Activated CD8-positive, alpha-beta memory T cell treated with anti-CD3 and anti-CD28 coated beads, Interleukin-2, amount 10 ng/mL, durations not matched to agents 7 days and 5 days (primary cell): ENCODE measurements at regions not wholly inside any gene's neighbourhood (a gene's known extent, or its start where the extent isn't known, plus 50 kb on each side); places are given as distances from the start of the nearest gene placed in this dataset.

Source experiments
- ATAC-seq: fragments of 150-1000 bp; cut with Tn5 transposase; one replicate; pipeline ENCODE4 v1.10.0; 2021; ENCODE audit warnings: moderate library complexity
- CTCF ChIA-PET: fragments of 350-600 bp; sonication (Branson Sonifier 250); formaldehyde crosslinking; loops from one replicate; lab custom pipeline; 2021; ENCODE audit warnings: antibody characterized with exemption; lab: Charles Lee
- DNase-seq: peaks from one replicate; pipeline ENCODE4 v3.0.0-alpha.2; 2020
- H3K27ac Mint-ChIP-seq: one replicate; pipeline ENCODE4 v1.8.0; 2021; ENCODE audit warnings: mild to moderate bottlenecking, mixed read lengths
- H3K27me3 Mint-ChIP-seq: one replicate; pipeline ENCODE4 v1.8.0; 2021; ENCODE audit warnings: mixed read lengths
- H3K36me3 Mint-ChIP-seq: one replicate; pipeline ENCODE4 v1.8.0; 2021; ENCODE audit warnings: mild to moderate bottlenecking, mixed read lengths
- H3K4me1 Mint-ChIP-seq: one replicate; pipeline ENCODE4 v1.8.0; 2021; ENCODE audit warnings: mixed read lengths
- H3K4me3 Mint-ChIP-seq: one replicate; pipeline ENCODE4 v1.8.0; 2021; ENCODE audit warnings: mild to moderate bottlenecking, moderate library complexity, mixed read lengths
- H3K9me3 Mint-ChIP-seq: one replicate; pipeline ENCODE4 v1.8.0; 2022; ENCODE audit warnings: low read depth, mixed read lengths

DNA sequence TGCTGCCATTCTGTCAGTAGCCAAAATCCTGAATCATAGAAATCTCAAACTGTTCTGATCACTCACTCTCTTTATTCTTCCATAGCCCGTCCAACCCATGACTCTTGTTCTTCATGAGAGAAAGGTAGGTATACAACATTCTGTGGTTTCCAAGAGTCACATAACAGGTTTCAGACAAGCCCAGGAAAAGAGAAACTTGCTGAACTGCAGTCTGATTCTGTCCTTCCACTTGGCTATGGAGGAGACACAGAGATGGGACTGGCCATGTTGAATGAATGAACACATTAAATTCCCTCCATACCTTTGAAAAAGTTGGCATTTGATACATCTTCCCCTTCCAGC, 880.2 kb upstream of the CELF4 start:
- Mint-ChIP-seq H3K4me3 (no peak overlapping the region), H3K4me1 (no peaks in the 10 kb centered on the region), H3K27me3 (no peaks in the 10 kb centered on the region), H3K9me3 (peaks cover 1% of the 10 kb centered on the region), H3K27ac (no peak overlapping the region), H3K36me3 (no peaks in the 10 kb centered on the region)
- DNase-seq (no peak), ATAC-seq (no peak)
- CTCF ChIA-PET = no interaction called here

DNA sequence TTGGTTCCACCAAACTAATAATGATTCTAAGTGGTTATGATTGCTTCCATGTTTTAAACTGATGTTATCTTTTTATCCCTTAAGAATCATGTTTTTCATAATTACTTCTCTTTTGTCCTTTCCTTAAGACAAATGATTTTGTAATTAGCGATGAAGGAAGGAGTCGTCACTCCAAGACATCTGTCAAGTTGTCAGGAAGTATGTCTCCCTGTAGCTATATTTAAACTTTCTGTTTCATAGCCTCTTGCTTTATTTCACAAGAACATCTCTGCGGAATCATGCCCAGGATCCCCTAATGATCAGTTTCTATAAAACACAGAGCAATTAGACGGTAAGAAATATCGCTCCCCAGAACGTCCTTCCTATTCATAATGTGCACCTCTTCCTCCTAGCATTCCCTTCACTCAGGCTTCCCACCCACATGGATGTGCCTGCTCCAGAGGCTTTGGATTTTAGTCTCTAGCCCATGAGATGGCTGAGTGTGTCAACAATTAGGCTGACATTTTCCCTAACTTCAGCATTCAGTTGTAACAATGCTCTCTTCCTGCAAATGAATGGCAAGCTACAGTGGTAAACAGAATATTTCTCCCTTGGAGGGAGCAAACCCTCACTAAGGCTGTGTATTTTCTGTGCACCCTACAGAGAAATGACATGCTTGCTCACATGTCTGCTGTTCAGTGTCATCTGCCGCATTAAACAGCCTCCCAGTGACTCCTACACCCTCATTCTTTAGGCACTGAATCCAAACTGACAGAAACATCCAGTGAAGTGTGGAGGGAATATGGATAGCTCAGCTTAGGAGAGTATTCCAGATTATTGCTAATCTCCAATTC, 879.6 kb upstream of the CELF4 start:
- Mint-ChIP-seq H3K27ac (no peak overlapping the region), H3K27me3 (no peaks in the 10 kb centered on the region), H3K36me3 (no peaks in the 10 kb centered on the region), H3K9me3 (peaks cover 1% of the 10 kb centered on the region), H3K4me3 (no peak overlapping the region), H3K4me1 (no peaks in the 10 kb centered on the region)
- DNase-seq (no peak), ATAC-seq (no peak)
- CTCF ChIA-PET = no interaction called here

DNA sequence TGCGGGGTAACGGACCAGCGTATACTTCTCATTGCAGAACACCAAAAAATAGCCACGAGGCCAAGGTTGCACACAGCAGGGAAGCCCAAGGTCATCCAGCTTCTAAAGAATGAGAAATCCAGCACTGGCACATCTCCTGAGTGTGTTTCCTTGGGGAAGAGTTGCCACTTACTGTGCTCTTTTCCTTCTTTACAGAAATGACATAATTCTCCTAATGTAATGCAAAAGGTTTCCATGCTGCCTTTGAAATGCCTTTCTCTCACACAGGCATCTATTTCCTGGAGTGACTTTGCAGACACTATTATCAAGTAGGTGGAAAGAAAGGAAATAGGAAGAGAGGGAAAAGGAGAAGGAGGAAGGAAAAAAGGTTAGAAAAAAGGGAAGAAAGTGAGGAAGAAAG, 862.1 kb upstream of the CELF4 start:
- no peak for DNase-seq
- Mint-ChIP-seq H3K4me1 (no peaks in the 10 kb centered on the region), H3K27me3 (no peaks in the 10 kb centered on the region), H3K36me3 (no peaks in the 10 kb centered on the region), H3K27ac (no peak overlapping the region), H3K9me3 (peaks cover 2% of the 10 kb centered on the region), H3K4me3 (no peak overlapping the region)
- CTCF ChIA-PET = no interaction called here
- no peak for ATAC-seq

DNA sequence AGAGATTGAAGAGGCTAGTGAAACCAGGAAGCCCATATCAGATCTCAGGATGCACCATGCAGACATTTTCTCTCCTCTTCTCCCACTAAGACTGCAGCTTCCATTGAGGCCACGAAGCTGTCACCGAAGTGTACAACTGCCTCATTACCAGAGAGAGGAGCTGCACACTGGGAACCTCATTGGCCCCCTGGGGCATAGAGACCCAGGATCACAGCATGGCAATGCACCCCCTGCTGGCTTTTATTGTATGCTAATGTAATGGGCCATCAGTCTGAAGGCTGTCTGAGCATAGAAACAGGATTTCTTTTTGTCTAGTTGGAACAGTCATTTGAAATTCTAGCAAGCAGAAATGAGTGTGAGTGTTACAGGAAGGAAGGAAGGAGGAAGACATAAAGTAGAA, 861.6 kb upstream of the CELF4 start:
- Mint-ChIP-seq H3K9me3 (peaks cover 2% of the 10 kb centered on the region), H3K27me3 (no peaks in the 10 kb centered on the region), H3K4me1 (no peaks in the 10 kb centered on the region), H3K27ac (no peak overlapping the region), H3K4me3 (no peak overlapping the region), H3K36me3 (no peaks in the 10 kb centered on the region)
- CTCF ChIA-PET = no interaction called here
- DNase-seq (no peak), ATAC-seq (no peak)

DNA sequence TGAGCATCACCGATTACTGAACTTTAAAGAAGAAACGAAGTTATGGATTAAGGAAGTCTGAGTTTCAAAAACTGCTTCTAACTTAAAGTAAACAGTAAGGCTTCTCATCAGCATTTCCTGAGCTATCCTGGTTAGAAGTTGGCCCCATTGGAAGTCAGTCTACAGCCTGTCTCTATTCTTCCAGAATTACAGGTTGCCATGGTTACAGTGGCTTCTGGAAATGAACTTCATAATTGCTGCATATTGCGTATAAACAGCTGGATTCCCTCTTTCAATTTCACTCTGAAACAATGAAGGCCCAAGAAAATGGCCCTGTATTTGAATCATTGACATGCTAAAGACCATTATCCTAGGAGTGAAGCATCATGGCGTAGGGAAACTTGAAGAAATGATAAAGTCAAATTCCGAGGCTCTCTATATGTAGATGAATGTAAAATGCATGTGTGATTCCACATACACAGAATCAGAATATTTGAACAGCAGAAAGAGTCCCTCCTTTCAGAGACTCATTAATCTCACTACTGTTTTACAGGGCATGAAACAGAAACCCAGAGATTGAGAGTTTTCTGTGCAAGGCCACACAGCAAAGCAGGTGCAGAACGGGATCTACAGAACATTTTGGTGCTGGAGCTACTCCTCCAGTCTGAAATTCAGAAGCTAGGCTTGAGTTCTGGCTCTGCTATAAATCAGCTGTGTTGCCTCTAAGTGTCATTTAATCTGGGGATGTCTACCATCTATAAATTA, 856.4 kb upstream of the CELF4 start:
- H3K27ac Mint-ChIP-seq = no peak overlapping the region
- ATAC-seq = no peak
- no peaks in the 10 kb centered on the region for H3K36me3 Mint-ChIP-seq
- DNase-seq = no peak
- no peaks in the 10 kb centered on the region for H3K4me1 Mint-ChIP-seq
- CTCF ChIA-PET = no interaction called here
- peaks cover 4% of the 10 kb centered on the region for H3K9me3 Mint-ChIP-seq
- H3K27me3 Mint-ChIP-seq = no peaks in the 10 kb centered on the region
- H3K4me3 Mint-ChIP-seq = no peak overlapping the region

DNA sequence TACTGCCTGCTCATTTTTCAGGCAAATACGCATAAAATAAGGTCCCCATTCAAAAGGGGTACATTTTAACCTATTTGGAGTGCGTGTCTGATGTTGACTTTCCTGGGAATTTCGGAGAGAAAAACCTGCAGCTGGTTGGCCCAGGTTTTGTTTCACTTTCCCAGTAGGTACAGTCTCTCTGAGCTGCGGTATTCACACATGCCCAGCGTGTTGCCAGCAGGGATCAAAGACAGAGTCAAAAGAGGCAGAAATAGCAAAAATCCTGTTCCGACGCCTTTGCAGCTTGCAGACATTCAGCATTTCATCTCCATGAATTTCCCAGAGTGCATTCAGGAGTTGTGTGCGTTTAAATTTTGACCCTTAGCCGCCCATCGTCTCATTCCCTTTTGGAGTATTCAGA, 855.4 kb upstream of the CELF4 start:
- Mint-ChIP-seq H3K9me3 (peaks cover 7% of the 10 kb centered on the region), H3K4me1 (no peaks in the 10 kb centered on the region), H3K36me3 (no peaks in the 10 kb centered on the region), H3K27ac (no peak overlapping the region), H3K4me3 (no peak overlapping the region), H3K27me3 (no peaks in the 10 kb centered on the region)
- ATAC-seq (no peak), DNase-seq (no peak)
- CTCF ChIA-PET = no interaction called here

DNA sequence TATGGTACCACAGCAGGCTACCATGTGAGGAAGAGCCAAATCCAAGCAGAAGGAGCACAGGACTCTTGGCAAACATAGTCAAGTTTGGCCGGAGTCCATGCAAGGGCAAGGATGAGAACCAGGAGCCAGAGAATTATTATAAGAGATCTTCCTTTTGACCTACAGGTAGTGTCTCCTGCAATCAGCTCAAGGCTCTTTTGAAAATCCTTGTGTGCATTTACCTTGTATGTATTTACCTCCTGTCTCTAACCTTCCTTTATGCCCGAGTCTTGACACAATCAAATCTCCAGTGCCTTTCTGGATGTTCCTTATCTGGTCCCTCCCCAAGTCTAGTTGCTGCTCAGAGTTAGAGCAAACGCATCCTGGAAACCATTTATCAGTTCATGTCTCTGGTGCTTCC, 855.0 kb upstream of the CELF4 start:
- Mint-ChIP-seq H3K4me1 (no peaks in the 10 kb centered on the region), H3K36me3 (no peaks in the 10 kb centered on the region), H3K27me3 (no peaks in the 10 kb centered on the region), H3K9me3 (peaks cover 7% of the 10 kb centered on the region), H3K4me3 (no peak overlapping the region), H3K27ac (no peak overlapping the region)
- CTCF ChIA-PET = no interaction called here
- ATAC-seq (no peak), DNase-seq (no peak)

DNA sequence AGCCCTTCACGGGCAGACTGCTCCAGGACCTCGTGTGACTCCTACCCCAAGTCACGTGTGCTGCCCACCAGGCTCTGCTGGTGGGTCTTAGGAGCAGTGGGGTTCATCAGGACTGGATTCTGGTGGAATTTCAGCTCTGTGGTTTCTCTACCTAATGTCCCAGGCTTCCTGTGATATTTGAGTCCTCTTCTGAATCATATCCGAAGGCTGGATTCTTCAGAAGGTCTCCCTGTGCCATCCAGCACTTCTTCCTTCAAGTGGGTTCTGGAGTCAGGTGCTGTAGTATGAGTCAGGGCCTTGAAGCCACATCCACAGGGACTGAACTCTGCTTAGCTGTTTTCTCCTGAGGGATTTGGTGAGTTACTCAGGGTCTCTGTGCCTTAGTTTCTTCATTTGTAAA, 850.2 kb upstream of the CELF4 start:
- Mint-ChIP-seq H3K27ac (no peak overlapping the region), H3K4me1 (no peaks in the 10 kb centered on the region), H3K27me3 (no peaks in the 10 kb centered on the region), H3K4me3 (no peak overlapping the region), H3K36me3 (no peaks in the 10 kb centered on the region), H3K9me3 (peaks cover 7% of the 10 kb centered on the region)
- CTCF ChIA-PET = no interaction called here
- ATAC-seq (no peak), DNase-seq (no peak)

DNA sequence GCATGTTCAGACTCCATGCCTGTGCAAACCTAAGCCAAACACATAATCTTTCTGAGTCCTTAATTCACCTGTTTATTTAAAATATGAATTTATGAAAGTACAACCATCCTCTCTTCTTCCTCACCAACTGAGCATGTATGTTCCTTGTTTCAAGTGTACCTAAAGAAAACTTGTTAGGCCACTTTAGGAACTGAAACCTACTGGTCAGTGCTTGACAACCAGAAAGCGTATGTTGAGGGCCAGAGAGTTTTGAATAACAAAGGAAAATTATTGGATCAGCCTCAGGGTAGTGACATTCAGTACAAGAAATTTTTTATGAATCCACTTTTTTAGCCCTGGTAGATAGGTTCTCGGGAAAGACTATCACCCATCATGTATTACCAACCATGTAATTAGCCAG, 847.6 kb upstream of the CELF4 start:
- H3K27me3 Mint-ChIP-seq = no peaks in the 10 kb centered on the region
- no peak for ATAC-seq
- H3K9me3 Mint-ChIP-seq = peaks cover 16% of the 10 kb centered on the region
- H3K36me3 Mint-ChIP-seq = no peaks in the 10 kb centered on the region
- H3K4me3 Mint-ChIP-seq = no peak overlapping the region
- H3K4me1 Mint-ChIP-seq = no peaks in the 10 kb centered on the region
- CTCF ChIA-PET = no interaction called here
- DNase-seq = no peak
- H3K27ac Mint-ChIP-seq = no peak overlapping the region

DNA sequence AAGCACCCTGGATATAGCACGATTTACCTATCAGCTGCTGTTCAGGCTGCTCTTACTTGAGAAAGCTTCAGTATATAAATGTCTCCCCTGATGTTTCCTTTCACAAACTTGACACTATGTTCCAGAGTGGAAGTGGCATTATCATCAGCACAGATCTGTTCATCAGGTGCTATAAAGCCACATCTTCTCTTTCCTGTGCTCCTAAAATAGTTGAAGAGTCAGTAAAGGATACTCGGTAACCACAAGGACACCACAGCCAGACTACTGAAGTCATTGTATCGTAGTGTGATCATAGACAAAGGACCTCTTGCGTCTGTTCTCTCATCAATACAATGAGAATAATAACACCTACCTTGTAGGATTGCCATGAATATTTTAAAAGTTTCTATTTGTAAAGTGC, 841.0 kb upstream of the CELF4 start:
- Mint-ChIP-seq H3K27me3 (no peaks in the 10 kb centered on the region), H3K4me1 (no peaks in the 10 kb centered on the region), H3K9me3 (peaks cover 15% of the 10 kb centered on the region), H3K27ac (no peak overlapping the region), H3K36me3 (no peaks in the 10 kb centered on the region), H3K4me3 (no peak overlapping the region)
- no peak for ATAC-seq
- DNase-seq = no peak
- CTCF ChIA-PET = no interaction called here

DNA sequence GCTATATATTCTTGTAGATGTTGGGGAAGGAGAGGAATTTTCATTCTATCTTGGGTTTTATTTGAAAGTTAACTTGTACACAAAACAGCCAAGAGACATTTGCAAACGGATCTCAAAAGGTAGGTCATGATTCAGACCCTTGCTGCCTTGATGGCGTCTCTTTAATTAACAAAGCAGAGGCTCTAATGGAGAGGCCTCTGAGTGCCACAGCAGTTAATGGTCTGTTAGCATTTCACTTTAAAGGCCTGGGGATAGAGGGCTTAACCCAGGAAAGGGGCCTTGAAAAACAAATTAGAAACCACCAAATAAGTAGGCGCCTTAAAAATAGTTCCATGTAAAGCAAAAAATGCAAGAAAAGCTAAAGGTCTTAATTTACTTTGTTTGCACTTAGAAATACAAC, 836.9 kb upstream of the CELF4 start:
- Mint-ChIP-seq H3K4me3 (no peak overlapping the region), H3K9me3 (peaks cover 3% of the 10 kb centered on the region), H3K36me3 (no peaks in the 10 kb centered on the region), H3K27ac (no peak overlapping the region), H3K4me1 (no peaks in the 10 kb centered on the region), H3K27me3 (no peaks in the 10 kb centered on the region)
- CTCF ChIA-PET = no interaction called here
- ATAC-seq (no peak), DNase-seq (no peak)

DNA sequence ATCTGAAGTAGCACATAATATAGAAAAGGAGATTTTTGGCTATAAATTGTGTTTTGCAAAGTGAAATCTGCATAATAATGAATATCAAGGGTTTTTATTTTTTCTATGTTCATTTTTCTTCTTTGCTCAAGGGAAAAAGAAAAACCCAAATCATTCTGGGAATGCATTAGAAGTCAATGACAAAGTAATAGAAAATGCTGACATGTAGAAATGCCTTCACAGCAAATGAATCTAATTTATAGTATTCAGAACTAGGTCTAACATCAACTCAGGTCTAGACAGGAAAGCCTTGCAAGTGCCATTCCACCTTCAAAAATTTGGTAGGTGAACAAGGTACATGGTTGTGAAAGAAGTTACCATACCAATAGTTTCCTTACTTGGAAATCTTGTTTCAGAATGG, 831.5 kb upstream of the CELF4 start:
- Mint-ChIP-seq H3K36me3 (no peaks in the 10 kb centered on the region), H3K27ac (no peak overlapping the region), H3K4me3 (no peak overlapping the region), H3K4me1 (no peaks in the 10 kb centered on the region), H3K27me3 (no peaks in the 10 kb centered on the region), H3K9me3 (no peaks in the 10 kb centered on the region)
- CTCF ChIA-PET = no interaction called here
- no peak for ATAC-seq
- no peak for DNase-seq

DNA sequence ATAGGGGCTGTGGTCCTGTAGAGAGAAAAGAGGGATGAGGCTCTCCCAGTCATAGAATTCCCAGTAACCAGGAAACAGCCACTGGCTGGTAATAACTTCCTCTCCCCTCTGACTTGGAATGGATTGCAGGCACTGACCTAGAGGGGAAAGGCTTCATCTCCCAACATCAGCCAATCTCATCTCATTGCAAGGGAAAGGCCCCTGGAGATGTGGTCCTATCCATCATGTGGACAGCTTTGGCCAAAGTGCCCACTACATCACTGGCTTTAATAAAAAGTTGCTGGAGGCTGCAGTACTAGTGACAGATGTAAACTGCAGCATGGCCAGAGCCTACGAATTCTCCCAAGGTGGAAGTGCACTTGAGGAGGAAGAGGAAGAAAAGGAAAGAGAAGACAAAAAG, 820.5 kb upstream of the CELF4 start:
- Mint-ChIP-seq H3K36me3 (no peaks in the 10 kb centered on the region), H3K9me3 (no peaks in the 10 kb centered on the region), H3K27me3 (no peaks in the 10 kb centered on the region), H3K4me3 (no peak overlapping the region), H3K27ac (no peak overlapping the region), H3K4me1 (no peaks in the 10 kb centered on the region)
- CTCF ChIA-PET = no interaction called here
- DNase-seq (no peak), ATAC-seq (no peak)
